Heart left ventricle (tissue), 16 donors: ENCODE measurements at regions not wholly inside any gene's neighbourhood (a gene's known extent, or its start where the extent isn't known, plus 50 kb on each side); places are given as distances from the start of the nearest gene placed in this dataset.

Experiments used
- ATAC-seq, 4 donors: fragments of 200-7000 bp; cut with Tn5 transposase; one replicate each; pipeline ENCODE4 v1.9.1; 2020 to 2022; ENCODE audit warnings: moderate library complexity in 4 of 4, mild to moderate bottlenecking in 3 of 4, moderate number of reproducible peaks in 1 of 4
- DNase-seq, 5 donors: peaks; one replicate each; pipeline ENCODE4 v3.0.0-alpha.2; 2020
- H3K27ac ChIP-seq, 12 donors: fragments of 200-600 bp; sonication (generic) in 4 of 12; one replicate each; pipeline versions ENCODE4 v1.5.0 to v1.8.0; 2016 to 2022; ENCODE audit warnings: mild to moderate bottlenecking in 2 of 12
- H3K27me3 ChIP-seq, 9 donors: fragments of 200-600 bp; sonication (generic) in 2 of 9; one replicate each; pipeline versions ENCODE4 v1.5.1 to v1.8.0; 2016 to 2022; ENCODE audit warnings: mild to moderate bottlenecking in 3 of 9
- H3K36me3 ChIP-seq, 9 donors: fragments of 200-600 bp; sonication (generic) in 2 of 9; one replicate each; pipeline versions ENCODE4 v1.5.0 to v1.8.0; 2018 to 2022; ENCODE audit warnings: mild to moderate bottlenecking in 2 of 9
- H3K4me1 ChIP-seq, 12 donors: fragments of 200-600 bp; sonication (generic) in 4 of 12; one replicate each; pipeline versions ENCODE4 v1.5.0 to v1.8.0; 2016 to 2022; ENCODE audit warnings: mild to moderate bottlenecking in 3 of 12
- H3K4me3 ChIP-seq, 12 donors: fragments of 200-600 bp; sonication (generic) in 4 of 12; one replicate each; pipeline versions ENCODE4 v1.5.0 to v1.8.0; 2017 to 2022; ENCODE audit warnings: mild to moderate bottlenecking in 9 of 12, moderate library complexity in 4 of 12
- H3K9me3 ChIP-seq, 12 donors: fragments of 200-600 bp; sonication (generic) in 4 of 12; one replicate each; pipeline versions ENCODE4 v1.5.0 to v1.8.0; 2016 to 2022; ENCODE audit warnings: mild to moderate bottlenecking in 1 of 12
- POLR2A ChIP-seq, 2 donors: fragments of 450-650 bp; IDR thresholded peaks; one replicate each; pipeline ENCODE4 v1.6.1; 2017; ENCODE audit warnings: antibody characterized with exemption in 2 of 2, mild to moderate bottlenecking in 2 of 2, moderate library complexity in 2 of 2
- WGBS, 4 donors: extraction: QIAGEN DNeasy Blood & Tissue Kit in 2 of 4; methylation state at CpG; one replicate each; pipeline versions ENCODE4 v1.1.5 to v1.1.7; 2013 to 2018; 5-methylcytosine and 5-hydroxymethylcytosine counted together
- intact Hi-C, 10 donors: fragments of 100-400 bp; cut with DNase I; formaldehyde crosslinking; loops; one replicate each; pipeline versions ENCODE4 v1.11.1 to v1.14.2; 2022
- TF ChIP-seq, protein P1 (sequence below), 12 donors: fragments of 200-600 bp; sonication (generic) in 4 of 12; IDR thresholded peaks; one replicate each; pipeline versions ENCODE4 v1.5.0 to v1.8.0; 2018 to 2022; ENCODE audit warnings: antibody characterized with exemption in 12 of 12, mild to moderate bottlenecking in 5 of 12
- donor health status: ischemic (EF 13 %, LVEDD 7.1; RV severe dilation, severe dysfunction).
- donor health status: healthy with polysubstance abuse.
- donor health status: DM: no; HTN: yes; CAD: no.
- donor health status: DM: no; HTN: no; CAD: no.
- donor health status: ischemic (EF 25% LVEDD 6.9; RV normal size, moderate dysfunction).
- donor health status: ischemic (EF 25% LVEDD 5.7; RV mildly dilated, moderate dysfunction).
- donor health status: healthy.
- donor health status: DM: yes; HTN: yes; CAD: no.
- donor health status: ischemic (EF 35%, LVEDD 5.7; RV mildly dilated, moderate dysfunction).
- donor health status: nonischemic (EF 11% LVEDD 7.7; RV severe dilation, severe dysfunction).
- donor health status: DM: yes; HTN: yes; CAD: no.
- donor health status: PGD.
- donor health status: ischemic (EF 29% LVEDD 5.4; RV normal size, mild dysfunction).
- donor health status: nonischemic (EF 23%, LVEDD 6.1; RV moderate dilation, normal function).

DNA sequence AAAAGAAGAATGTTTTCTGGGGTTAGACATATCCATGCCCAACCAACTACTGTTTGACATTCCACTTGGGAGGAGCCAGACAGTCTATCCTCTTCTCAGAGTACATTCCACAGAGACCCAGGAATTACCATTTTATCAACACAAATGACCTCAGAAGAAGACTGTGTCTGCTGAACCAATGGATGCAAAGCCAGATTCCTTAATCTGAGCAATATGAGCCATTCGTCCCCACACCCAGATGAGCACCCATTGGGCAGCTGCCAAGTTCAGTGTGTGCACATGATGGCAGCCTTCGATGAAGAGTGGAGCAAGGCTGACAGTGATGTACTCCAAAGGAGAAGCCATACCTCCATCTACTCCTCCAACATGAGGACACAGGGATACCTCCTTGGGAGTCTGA, 111.3 kb downstream of the ZNF674 start:
- Histone ChIP-seq H3K9me3 (no peaks in the 10 kb centered on the region), H3K4me3 (no peak overlapping the region), H3K4me1 (no peaks in the 10 kb centered on the region), H3K36me3 (no peaks in the 10 kb centered on the region), H3K27me3 (peaks cover 0 to 5% (median 0%) of the 10 kb centered on the region in 9 donors), H3K27ac (no peak overlapping the region)
- no peak for TF ChIP-seq POLR2A (IDR thresholded peaks at IDR 0.05)
- TF ChIP-seq, protein P1, sequence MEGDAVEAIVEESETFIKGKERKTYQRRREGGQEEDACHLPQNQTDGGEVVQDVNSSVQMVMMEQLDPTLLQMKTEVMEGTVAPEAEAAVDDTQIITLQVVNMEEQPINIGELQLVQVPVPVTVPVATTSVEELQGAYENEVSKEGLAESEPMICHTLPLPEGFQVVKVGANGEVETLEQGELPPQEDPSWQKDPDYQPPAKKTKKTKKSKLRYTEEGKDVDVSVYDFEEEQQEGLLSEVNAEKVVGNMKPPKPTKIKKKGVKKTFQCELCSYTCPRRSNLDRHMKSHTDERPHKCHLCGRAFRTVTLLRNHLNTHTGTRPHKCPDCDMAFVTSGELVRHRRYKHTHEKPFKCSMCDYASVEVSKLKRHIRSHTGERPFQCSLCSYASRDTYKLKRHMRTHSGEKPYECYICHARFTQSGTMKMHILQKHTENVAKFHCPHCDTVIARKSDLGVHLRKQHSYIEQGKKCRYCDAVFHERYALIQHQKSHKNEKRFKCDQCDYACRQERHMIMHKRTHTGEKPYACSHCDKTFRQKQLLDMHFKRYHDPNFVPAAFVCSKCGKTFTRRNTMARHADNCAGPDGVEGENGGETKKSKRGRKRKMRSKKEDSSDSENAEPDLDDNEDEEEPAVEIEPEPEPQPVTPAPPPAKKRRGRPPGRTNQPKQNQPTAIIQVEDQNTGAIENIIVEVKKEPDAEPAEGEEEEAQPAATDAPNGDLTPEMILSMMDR (IDR thresholded peaks at IDR 0.05), result no peak
- 61 to 78% (median 71%) methylated on average over 2 of the region's 2 CpGs for WGBS, 4 donors
- no peak for DNase-seq
- intact Hi-C loops, result no loop called here
- no peak for ATAC-seq

- ATAC-seq (no peak), DNase-seq (peak; percentile 37 to 74 (median 54))
- no peak overlapping the region for H3K4me3 ChIP-seq
- intact Hi-C loops, result loop anchor here in 6 of 10 donors (2.0 to 10.0 kb wide), 4 partner anchors 606 to 1084 kb away; no protein-coding TSS in a partner anchor
- TF ChIP-seq POLR2A (IDR thresholded peaks at IDR 0.05), result no peak
- TF ChIP-seq, protein P1 (IDR thresholded peaks at IDR 0.05), result peak; percentile 56 to 92 (median 76)
- 14 to 19% (median 15%) methylated on average over 9 of the region's 9 CpGs for WGBS, 4 donors
- H3K4me1 ChIP-seq, result no peaks in the 10 kb centered on the region
- H3K27me3 ChIP-seq, result no peaks in the 10 kb centered on the region
- no peaks in the 10 kb centered on the region for H3K36me3 ChIP-seq
- no peak overlapping the region for H3K27ac ChIP-seq
- H3K9me3 ChIP-seq, result no peaks in the 10 kb centered on the region
These were observed 136.4 kb downstream of the ZNF674 start for GRCh38 chrX:46408553-46409407.

DNA sequence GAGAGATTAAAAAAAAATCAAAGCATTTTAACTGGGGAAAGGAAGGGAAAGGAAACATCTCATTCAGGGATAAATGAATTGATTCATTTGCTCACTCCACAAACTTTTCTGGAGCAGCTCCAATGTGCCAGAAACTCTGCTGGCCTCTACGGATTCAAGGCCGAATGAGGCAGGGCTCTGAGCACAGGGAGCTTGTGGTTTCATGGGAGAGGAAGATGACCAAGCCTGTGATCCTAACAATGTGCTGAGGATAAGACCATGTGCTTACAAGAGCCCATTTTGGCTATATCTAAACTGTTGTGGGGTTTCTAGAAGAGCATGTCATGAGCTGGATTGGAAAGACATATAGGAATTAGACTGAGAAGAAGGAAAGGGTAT, 137.5 kb downstream of the ZNF674 start:
- WGBS, 4 donors, result 50 to 62% (median 55%) methylated on average over 2 of the region's 2 CpGs
- DNase-seq, result no peak
- Histone ChIP-seq H3K9me3 (no peaks in the 10 kb centered on the region), H3K36me3 (no peaks in the 10 kb centered on the region), H3K27me3 (no peaks in the 10 kb centered on the region), H3K27ac (no peak overlapping the region), H3K4me3 (no peak overlapping the region), H3K4me1 (no peaks in the 10 kb centered on the region)
- ATAC-seq, result no peak
- no peak for TF ChIP-seq POLR2A (IDR thresholded peaks at IDR 0.05)
- TF ChIP-seq, protein P1 (IDR thresholded peaks at IDR 0.05), result no peak
- intact Hi-C loops, result loop anchor here in 6 of 10 donors (2.0 to 10.0 kb wide), 4 partner anchors 605 to 1083 kb away; no protein-coding TSS in a partner anchor

GRCh38 chrX:46407036-46407752, 138.0 kb downstream of the ZNF674 start:
- Histone ChIP-seq H3K4me1 (no peaks in the 10 kb centered on the region), H3K4me3 (no peak overlapping the region), H3K9me3 (no peaks in the 10 kb centered on the region), H3K27ac (no peak overlapping the region), H3K27me3 (no peaks in the 10 kb centered on the region), H3K36me3 (no peaks in the 10 kb centered on the region)
- 59 to 69% (median 64%) methylated on average over 6 of the region's 6 CpGs for WGBS, 4 donors
- DNase-seq (no peak), ATAC-seq (no peak)
- intact Hi-C loops, result loop anchor here in 6 of 10 donors (5.0 to 10.0 kb wide), 3 partner anchors 890 to 1082 kb away; no protein-coding TSS in a partner anchor
- TF ChIP-seq, protein P1 (IDR thresholded peaks at IDR 0.05), result no peak
- TF ChIP-seq POLR2A (IDR thresholded peaks at IDR 0.05), result no peak
